GM21737 (cell line): ENCODE measurements at regions not wholly inside any gene's neighbourhood (a gene's known extent, or its start where the extent isn't known, plus 50 kb on each side); places are given as distances from the start of the nearest gene placed in this dataset.

ENCODE experiments used
- ATAC-seq: cut with Tn5 transposase; IDR thresholded peaks from one replicate; pipeline ENCODE4 v1.9.1; 2021; ENCODE audit warnings: mild to moderate bottlenecking, moderate library complexity; ENCODE audit not compliant: unreplicated experiment

DNA sequence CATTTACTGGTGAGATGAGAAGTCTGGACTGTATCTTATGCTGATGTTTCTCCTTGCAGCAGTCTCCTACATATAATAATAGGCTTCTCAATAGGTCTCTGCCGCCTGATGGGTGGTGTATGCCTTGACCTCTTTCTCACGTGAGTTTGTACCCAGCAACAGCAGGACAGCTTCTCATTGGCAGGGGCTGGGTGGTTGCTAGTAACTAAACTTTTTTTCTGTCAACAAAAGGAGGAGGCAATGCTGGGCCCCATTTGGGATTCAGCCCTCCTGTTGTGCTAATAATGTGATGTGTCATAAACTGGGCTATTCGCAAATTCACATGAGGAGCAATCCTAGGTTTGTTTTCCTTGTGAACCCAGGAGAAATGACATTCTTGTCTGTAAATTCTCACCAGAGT, 533.6 kb downstream of the GATA3 start:
- ATAC-seq, result no peak

DNA sequence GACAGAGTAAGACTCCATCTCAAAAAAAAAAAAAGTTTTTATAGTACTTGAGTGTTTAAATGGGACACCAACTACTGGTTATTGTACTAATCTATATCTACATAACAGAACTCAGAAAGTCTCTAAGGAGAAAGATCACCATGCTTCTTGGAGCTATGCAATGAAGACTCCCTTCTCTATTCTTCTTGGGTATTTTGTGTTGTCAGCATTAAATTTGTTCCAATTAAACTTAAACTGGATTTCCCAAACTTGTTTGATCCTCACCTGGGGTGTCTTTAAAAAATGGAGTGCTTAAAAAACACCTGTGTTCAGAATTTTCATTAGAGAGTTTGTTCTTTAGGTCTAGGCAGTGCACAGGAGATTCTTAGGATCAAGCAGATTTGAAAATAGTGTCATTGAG, 536.0 kb downstream of the GATA3 start:
- no peak for ATAC-seq

DNA sequence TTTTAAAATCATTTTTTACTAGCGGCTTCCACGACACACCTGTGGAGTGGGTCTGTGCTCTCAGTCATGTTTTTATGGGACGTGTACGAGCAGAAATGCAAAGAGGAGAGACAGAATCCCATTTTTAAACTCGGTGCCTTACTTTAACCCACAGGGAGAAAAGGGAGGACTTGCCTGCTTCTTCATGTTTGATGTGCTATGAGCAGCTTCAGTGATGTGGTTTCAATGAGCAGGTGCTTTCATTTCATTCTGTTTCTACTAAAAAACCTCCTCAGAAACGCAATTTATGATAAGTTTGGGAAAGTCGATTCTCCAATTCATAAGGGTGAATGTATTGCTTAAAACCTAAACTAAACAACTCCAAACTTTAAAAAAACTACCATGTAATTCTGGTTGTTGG, 537.2 kb downstream of the GATA3 start:
- ATAC-seq, result no peak

DNA sequence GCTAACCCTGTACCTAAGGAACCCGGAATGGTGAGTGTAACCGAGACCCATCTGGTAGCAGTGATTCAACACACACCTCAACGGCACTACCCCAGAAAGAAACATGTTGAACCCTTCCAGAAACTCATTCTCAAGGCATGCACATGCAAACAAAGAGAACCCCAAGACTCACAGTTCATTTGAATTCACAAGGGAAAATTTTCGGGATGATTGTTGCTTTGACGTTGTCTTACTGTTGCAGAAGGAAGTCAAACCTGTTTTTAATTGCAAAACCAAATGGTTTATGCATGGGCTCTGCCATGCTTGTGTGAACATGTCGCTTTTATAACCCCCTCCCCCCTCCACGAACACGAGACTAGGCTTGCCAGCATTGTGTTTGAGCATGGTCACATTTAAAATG, 539.7 kb downstream of the GATA3 start:
- no peak for ATAC-seq

DNA sequence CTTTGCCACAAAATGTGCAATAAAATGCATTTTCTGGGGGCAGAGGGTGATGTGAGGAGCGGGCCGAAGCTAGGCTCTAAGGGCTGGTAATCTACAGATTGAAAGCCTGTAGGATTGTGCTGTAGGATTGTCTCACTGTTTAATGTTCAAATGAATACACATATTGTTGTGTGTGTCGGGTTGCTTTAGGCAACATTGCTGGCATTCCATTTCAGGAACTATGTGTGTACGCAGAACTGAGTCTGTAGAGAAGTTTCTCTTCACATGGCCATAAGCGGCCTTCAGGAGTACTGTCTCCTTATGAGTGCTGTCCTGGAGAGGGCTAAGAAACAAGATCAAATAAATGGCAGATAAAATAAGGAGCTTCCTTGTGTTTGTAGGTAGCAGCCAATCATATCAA, 540.2 kb downstream of the GATA3 start:
- no peak for ATAC-seq

DNA sequence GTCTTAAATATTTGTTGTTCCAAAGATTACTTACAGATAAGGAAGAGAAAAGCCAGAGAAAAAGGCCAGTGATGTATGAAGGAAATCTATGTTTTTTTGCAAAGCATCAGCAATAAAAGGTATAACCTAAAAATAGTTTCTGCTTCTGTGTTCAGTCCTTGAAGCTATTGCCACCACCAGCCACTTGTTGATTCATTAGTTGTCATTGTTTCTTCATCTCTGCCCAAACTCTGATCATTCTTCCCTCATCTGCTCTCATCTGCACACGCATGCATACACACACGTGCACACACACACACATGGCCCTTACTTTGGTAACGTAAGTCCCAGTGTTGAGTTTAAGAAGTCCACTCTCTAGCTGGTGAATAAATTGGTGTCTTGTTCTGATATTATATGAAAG, 540.7 kb downstream of the GATA3 start:
- no peak for ATAC-seq

DNA sequence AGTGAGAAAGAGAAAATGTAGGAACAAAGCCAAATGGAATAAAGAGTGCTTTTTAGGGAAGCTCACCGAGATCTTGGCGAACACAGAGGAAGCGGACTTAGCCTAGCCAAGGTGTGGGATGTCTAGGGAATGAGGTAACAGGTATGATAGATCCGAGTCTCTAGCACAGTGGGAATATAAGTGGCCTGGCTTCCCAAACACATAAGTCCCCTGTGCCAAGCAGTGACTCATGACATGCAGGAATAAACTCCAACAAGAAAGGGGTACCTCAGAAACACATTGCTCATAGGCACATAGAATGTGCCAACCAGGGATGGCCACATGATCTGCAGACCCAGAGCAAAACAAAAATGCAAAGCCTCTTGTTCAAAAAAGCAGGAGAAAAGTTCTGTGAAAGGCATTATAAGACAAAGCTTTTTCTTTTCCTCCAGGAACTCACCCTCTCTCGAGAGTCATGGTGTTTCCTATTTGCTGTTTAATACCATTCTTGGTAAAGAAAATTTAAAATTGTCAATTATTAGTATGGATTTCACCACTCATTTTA, 542.5 kb downstream of the GATA3 start:
- no peak for ATAC-seq

DNA sequence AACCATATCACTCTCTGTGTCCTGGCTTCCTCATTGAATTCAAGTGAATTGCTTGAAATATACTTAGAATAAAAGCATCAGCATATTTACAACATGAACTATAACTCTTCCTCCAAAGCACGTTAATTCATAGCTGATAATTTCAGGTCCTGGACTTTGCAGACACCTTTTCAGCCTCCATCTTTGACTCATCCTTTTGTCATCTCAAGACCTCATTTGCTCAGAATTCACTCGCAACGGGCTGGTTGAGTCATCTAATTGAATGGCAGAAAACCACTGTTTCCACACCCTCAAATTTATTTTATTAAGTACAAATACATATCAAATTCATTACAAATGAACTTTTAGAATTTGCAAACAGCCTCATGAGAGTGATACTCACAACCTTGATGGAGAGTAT, 545.7 kb downstream of the GATA3 start:
- no peak for ATAC-seq

DNA sequence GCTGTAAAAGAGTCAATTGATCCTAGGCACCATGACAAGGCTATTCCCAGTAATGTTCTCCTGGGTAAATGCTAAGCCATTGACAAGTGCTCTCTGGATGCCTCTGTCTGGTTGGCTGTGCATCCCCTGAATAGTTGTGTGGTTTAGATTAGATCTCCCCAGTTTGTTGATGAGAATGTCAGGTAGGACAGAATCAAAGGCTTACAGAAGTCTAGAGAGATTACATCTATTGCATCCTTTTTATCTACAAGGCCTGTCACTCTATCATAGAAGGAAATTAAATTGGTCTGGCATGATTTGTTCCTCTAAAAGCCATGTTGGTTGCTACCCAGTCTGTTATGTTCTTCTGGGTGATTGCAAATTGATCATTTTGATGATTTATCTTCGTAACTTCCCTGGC, 548.3 kb downstream of the GATA3 start:
- no peak for ATAC-seq

DNA sequence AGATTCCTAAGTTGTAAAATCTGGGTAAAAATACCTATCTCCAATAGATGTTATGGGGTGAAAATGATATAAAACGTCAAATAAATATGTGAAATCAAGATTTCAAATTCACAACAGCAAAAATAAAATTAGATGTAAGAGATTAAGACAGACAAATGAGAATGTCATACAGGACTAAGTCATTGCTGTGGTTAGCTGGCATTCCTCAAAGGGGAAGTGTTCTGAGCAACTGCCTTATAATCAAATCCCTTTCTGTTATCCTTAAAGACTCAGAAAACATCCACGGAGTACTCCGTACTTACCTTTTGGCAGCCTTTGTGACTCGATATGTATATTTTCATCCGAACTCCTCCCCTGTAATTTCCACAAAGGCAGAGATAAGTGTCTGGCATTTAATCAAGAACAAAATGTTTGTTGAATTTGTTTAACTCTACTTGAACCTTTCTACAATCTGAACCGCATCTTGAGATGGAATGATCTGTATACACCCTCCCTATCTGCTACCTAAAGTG, 559.6 kb downstream of the GATA3 start:
- no peak for ATAC-seq

DNA sequence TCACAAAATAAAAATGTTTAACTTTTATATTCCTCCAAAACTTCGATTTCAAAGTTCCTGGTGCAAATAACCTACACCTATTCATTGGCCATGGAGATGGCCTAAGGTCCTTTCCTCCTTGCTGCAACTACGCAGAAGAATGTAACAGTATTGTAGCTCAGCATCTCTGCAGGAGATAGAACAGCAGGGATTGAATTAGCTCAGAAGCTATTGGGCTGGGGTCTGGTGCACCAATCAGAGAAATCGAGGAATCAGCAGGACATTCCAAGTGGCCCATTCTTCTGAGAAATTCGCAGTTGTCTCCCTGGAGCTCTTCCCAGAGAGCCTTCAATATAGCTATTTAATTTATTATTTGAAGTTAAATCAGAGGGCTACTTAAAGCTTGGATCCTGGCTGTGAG, 560.6 kb downstream of the GATA3 start:
- no peak for ATAC-seq

DNA sequence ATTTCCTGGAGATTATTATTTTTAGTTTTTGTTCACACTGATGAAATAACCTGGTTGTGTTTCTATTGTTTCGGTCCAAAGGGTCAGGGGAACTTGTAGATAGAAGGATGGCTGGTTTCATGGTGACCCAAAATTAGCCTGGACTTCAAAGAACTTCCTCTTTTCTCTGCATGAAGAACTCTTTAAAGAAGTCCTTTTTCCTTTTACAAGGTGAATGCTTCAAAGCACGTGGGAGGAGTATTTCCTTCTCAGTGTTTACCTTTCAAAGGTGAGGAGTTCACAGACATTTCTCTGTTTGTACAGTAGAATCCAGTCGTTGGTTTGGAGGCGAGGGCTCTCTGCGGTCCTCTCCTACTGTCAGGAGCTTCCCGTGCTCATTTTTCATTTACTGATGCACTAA, 561.7 kb downstream of the GATA3 start:
- no peak for ATAC-seq

DNA sequence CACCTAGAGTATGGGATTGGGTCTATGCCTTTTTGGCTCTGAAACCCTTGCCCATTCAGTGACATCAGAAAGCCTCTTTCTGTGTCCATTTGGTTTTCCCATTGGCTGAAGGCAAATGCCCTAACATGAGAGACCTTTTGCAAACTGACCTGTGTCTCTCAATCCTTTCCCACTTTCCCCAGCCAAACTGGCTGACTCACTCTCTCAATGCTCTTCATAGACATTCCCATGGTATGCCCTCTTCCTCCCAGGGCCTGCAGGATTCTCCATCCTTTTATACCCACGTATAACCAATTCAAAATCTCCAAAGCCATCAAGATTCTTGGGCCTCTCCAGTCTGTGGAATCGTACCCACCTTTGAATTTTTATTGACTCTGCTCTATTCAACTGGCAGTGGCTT, 563.3 kb downstream of the GATA3 start:
- ATAC-seq, result no peak

DNA sequence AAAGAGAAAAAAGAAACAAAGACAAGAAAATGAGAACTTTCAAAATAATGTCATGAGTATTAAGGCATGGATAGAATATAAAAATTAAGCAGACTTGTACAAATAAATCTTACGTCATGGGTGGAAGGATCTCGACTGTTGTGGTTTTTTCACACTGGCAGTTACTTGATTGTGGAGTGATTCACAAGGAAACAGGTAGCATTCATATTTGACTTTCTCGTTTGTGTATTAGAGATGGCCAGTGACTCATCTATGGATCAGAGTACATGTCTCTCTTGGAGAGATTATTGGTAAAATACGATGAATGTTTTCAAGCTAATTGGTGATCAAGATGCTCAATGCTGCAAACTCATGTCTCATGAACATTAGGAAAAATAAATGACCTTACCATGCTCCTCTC, 564.3 kb downstream of the GATA3 start:
- ATAC-seq, result no peak

DNA sequence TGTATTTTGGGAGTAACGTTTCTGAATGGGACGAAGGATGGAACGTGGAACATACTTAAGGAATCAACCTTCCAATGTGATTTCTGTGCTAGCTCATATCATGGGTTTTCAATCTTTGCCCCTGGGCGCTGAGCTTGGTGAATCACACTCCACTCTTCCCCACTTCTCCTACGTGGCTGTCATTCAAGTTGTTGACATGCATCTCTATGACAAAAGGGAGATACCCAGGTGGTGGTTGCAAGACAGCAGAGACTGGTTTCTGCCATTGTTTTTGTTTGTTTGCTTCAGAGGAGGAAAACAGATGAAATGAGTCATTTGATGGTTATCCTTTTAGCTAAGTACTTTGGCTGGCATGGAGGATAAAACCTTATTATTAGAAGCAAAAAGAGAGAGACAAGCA, 573.9 kb downstream of the GATA3 start:
- ATAC-seq, result no peak

DNA sequence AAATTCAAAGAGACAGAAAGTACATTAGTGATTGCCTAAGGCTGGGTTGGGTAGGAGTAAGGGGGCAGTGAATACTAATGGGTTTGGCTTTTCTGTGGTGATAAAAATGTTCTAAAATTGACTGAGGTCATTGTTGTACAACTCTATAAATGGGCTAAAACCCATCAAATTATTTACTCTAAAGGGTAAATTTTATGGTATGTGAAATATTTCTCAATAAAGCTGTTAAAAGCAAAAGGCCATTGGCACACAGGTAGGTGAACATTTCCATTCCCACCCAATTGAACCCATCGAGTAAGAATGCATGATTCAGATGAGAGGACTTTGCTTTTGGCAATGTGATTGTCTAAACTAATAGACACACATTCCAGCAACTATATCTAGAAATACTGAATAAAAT, 579.4 kb downstream of the GATA3 start:
- ATAC-seq, result no peak

DNA sequence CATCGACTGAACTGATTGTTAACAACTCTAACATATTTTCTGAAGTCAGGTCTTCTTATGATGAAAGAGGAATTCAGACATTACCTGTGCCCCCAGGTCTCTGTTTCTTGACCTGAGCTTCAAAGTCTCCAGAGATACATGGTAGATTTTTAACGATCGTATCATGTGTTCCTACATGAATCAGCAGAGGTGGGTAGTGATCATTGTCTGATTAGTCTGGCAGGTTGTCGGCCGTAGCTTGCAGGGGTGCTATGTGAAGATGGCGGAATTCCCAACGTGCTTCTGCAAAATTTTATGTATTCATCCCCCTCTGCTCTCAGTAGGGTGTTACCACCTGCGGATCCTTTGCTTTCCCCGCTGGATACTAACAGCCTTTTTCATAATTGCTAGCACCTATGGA, 581.9 kb downstream of the GATA3 start:
- ATAC-seq, result no peak

DNA sequence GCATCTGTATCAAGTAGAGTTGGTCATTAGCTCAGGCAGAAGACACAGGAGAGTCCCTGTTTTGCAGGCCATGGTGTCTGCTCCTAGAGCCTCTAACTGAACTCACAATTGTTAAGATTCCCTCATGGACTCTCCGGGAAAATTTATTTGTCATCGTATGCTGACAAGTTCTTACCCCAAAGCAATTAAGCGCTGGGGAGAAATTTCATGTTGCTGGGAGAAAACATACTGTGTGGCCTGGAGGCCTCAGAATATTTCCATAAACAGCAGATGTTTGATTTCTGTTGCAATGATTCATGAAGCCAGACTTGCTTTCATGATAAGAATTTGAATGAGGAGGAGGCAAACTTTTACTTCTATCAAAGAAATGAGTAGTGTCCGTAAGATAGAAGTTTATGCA, 583.2 kb downstream of the GATA3 start:
- ATAC-seq, result no peak

DNA sequence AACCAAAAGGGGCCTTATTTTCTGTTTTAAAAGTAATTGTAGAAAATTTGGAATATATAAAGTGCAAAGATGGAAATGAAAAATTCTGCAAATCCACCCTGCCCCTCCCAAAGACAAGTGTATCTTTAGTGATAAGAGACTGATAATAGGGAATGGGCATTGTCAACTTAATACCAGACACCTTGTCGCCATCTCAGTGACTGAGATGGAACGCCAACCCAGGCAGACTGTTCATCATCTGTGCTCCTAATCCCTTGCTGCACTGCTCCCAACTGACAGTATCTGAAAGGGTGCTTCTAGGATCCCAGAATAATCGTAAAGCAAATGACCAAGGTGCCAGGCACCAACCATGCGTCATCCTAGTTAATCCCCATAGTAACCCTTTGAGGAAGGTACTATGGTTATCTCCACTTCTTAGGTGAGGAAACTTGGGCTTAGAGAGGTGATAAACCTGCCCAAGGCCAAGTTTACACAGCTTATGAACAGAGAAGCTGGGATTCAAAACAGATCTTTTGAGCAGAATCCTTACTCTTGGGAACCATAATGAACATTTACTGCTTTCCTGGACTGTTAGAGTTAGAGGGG, 583.7 kb downstream of the GATA3 start:
- no peak for ATAC-seq

DNA sequence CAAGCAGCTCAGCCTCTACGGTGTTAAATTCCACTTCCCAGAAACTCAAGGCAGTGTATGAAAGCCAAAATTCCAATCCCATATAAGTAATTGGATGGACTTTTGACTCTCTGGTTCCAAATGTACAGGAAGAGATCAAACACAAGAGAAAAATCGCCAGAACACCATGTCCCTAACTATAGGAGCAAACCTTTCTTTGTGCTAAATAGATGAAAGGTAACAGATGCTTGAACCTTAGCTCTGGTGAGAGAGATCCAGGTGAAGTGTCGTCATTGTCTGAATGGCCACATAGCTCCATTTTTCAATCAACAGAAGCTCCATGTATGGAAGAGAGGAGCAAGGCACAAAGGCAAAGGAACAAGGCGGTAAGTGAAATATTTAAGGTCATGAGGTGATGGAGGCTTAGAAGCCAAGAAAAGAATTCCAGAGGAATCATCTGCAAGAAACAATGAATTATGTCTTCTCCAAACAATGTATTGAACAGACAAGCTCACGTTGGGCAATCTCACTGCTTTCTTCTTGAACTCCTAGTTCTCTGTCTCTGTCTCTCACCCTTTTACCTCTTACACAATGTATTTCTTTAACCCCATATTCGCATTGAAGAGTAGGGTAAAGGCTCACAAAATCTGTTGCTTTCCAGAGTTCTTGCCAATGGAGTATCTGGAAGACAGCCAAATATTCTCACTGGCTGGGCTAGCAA, 585.1 kb downstream of the GATA3 start:
- no peak for ATAC-seq

DNA sequence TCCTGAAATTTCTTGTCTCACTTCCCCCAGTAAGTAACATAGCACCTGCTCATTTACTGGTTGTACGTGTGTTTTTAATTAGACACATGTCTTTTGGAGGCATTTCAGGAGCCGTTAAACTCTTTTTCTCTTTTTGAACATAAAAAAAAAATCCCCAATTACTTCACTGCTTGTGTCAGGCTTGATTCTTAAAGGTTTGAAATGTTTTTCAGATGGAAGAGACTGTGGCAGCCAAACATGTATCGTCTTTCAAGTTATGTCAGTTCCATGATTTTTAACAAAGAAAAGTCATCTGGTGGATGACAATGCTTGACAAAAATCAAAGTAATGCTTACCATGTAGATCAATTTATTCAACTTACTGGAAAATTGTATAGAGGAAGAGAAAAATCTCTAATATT, 585.8 kb downstream of the GATA3 start:
- no peak for ATAC-seq

DNA sequence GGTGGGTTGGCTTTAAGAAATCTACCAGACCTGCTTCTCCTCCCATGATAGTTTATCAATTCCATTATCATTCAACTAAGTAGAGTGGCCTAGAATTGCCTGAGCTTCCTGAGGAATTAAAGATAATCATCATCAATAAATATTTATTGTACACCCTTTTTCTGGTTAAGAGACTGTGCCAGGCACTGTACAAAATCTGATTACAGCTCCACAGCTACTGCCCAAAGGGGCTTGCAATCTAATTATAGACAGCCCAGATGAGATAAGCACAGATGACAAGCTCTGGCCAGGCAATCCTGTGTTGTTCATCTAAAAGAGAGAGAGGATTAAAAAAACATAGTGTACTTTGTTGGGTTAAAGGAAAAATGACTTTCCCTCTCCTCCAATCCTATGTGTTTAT, 586.4 kb downstream of the GATA3 start:
- ATAC-seq, result no peak

DNA sequence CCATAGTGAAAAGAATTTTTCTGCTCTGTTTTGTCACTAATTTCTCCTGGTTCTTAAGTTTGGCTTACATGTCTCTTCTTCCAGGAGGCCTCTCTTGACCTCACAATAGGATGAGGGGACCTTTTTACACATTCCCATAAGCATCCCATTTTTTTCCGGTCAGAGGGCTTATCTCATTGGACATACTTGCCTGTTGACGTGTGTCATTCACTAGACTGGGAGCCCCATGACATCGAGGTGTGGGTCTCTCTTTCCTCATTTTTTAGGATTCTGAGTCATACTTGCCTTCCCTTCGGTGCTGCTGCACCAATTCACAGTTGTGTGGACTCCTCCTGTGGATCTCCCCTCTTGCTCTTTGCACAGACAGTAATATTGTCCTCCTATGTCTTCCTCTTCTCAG, 601.8 kb downstream of the GATA3 start:
- no peak for ATAC-seq
